Colonic mucosa (tissue), 4 donors: ENCODE measurements at regions not wholly inside any gene's neighbourhood (a gene's known extent, or its start where the extent isn't known, plus 50 kb on each side); places are given as distances from the start of the nearest gene placed in this dataset.
A peak's percentile ranks its signal among the peaks of the same experiment; 100 is the strongest.

Experiments
- DNase-seq: peaks from one replicate; pipeline ENCODE4 v3.0.0-alpha.2; 2020
- H3K27ac ChIP-seq: fragments of 200-600 bp; one replicate; pipeline ENCODE4 v1.8.0; 2021
- H3K27me3 ChIP-seq: fragments of 200-600 bp; one replicate; pipeline ENCODE4 v1.8.0; 2021
- H3K36me3 ChIP-seq: fragments of 200-600 bp; one replicate; pipeline ENCODE4 v1.8.0; 2021
- H3K4me1 ChIP-seq: fragments of 200-600 bp; one replicate; pipeline ENCODE4 v1.8.0; 2021; ENCODE audit warnings: mild to moderate bottlenecking
- H3K4me3 ChIP-seq: fragments of 200-600 bp; one replicate; pipeline ENCODE4 v1.8.0; 2021
- H3K9ac ChIP-seq, 2 donors: one replicate each; pipeline ENCODE4 v1.7.0; 2013; ENCODE audit warnings: control low read depth in 2 of 2, low read depth in 2 of 2, low read length in 2 of 2
- H3K9me3 ChIP-seq: fragments of 200-600 bp; one replicate; pipeline ENCODE4 v1.8.0; 2021
- intact Hi-C: fragments of 100-400 bp; cut with DNase I; formaldehyde crosslinking; loops from one replicate; pipeline ENCODE4 v1.14.1; 2022
- TF ChIP-seq, protein P1 (sequence below): fragments of 200-600 bp; IDR thresholded peaks from one replicate; pipeline ENCODE4 v1.8.0; 2022; ENCODE audit warnings: antibody characterized with exemption, mild to moderate bottlenecking
- donor health status: healthy.
- donor health status: DM: no; HTN: no; CAD: no.
- donor health status: DM: no; HTN: no; CAD: no.

DNA sequence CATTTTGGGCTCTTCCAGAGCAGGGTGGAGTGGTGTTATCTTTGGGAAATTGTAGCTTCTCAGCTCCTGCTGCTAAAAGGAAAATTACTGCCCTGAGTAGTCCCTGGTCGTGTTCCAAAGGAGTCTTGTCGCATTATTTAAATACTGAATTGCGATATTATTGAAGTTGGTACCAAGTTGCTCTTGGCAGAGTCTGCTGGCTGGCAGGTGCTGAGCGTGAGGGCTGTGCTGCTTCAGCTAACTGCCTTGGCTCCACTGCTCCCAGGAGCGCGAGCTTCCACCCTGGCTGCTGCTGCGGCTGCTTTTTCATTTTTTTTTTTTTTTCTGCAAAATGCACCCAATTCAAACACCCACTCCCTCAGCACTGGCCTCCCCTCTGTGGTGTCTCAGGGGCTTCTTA, 289.8 kb downstream of the MAF start:
- H3K27ac ChIP-seq: no peak overlapping the region
- no peaks in the 10 kb centered on the region for H3K36me3 ChIP-seq
- H3K9ac ChIP-seq: no peak overlapping the region
- no peaks in the 10 kb centered on the region for H3K27me3 ChIP-seq
- no peak for DNase-seq
- H3K4me3 ChIP-seq: no peak overlapping the region
- H3K9me3 ChIP-seq: no peaks in the 10 kb centered on the region
- H3K4me1 ChIP-seq: no peaks in the 10 kb centered on the region
- intact Hi-C loops: no loop called here
- TF ChIP-seq, protein P1, sequence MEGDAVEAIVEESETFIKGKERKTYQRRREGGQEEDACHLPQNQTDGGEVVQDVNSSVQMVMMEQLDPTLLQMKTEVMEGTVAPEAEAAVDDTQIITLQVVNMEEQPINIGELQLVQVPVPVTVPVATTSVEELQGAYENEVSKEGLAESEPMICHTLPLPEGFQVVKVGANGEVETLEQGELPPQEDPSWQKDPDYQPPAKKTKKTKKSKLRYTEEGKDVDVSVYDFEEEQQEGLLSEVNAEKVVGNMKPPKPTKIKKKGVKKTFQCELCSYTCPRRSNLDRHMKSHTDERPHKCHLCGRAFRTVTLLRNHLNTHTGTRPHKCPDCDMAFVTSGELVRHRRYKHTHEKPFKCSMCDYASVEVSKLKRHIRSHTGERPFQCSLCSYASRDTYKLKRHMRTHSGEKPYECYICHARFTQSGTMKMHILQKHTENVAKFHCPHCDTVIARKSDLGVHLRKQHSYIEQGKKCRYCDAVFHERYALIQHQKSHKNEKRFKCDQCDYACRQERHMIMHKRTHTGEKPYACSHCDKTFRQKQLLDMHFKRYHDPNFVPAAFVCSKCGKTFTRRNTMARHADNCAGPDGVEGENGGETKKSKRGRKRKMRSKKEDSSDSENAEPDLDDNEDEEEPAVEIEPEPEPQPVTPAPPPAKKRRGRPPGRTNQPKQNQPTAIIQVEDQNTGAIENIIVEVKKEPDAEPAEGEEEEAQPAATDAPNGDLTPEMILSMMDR: no peak

GRCh38 chr16:79309606-79310005, 290.9 kb downstream of the MAF start:
- TF ChIP-seq, protein P1: no peak
- Histone ChIP-seq H3K4me1 (no peaks in the 10 kb centered on the region), H3K4me3 (no peak overlapping the region), H3K9ac (no peak overlapping the region), H3K36me3 (no peaks in the 10 kb centered on the region), H3K9me3 (no peaks in the 10 kb centered on the region), H3K27ac (no peak overlapping the region), H3K27me3 (no peaks in the 10 kb centered on the region)
- intact Hi-C loops: no loop called here
- no peak for DNase-seq

- peak; percentile 26 for DNase-seq
- no peaks in the 10 kb centered on the region for H3K36me3 ChIP-seq
- no peak overlapping the region for H3K9ac ChIP-seq
- TF ChIP-seq, protein P1: no peak
- H3K4me1 ChIP-seq: no peaks in the 10 kb centered on the region
- no peak overlapping the region for H3K27ac ChIP-seq
- no peaks in the 10 kb centered on the region for H3K27me3 ChIP-seq
- intact Hi-C loops: no loop called here
- H3K9me3 ChIP-seq: no peaks in the 10 kb centered on the region
- no peak overlapping the region for H3K4me3 ChIP-seq
Observed at GRCh38 chr16:79307214-79307613, 293.3 kb downstream of the MAF start.

- DNase-seq: no peak
- intact Hi-C loops: no loop called here
- TF ChIP-seq, protein P1: no peak
Observed at GRCh38 chr16:79305074-79305473, 295.5 kb downstream of the MAF start.

GRCh38 chr16:79303959-79304387, 296.6 kb downstream of the MAF start:
- no peaks in the 10 kb centered on the region for H3K27me3 ChIP-seq
- no peak for DNase-seq
- H3K9ac ChIP-seq: no peak overlapping the region
- no peaks in the 10 kb centered on the region for H3K36me3 ChIP-seq
- no peak overlapping the region for H3K4me3 ChIP-seq
- no peaks in the 10 kb centered on the region for H3K9me3 ChIP-seq
- no peaks in the 10 kb centered on the region for H3K4me1 ChIP-seq
- intact Hi-C loops: no loop called here
- H3K27ac ChIP-seq: no peak overlapping the region
- TF ChIP-seq, protein P1: no peak

More at GRCh38 chr16:79305074-79305473, 295.5 kb downstream of the MAF start:
- Histone ChIP-seq H3K4me3 (no peak overlapping the region), H3K9ac (no peak overlapping the region), H3K4me1 (no peaks in the 10 kb centered on the region), H3K27me3 (no peaks in the 10 kb centered on the region), H3K36me3 (no peaks in the 10 kb centered on the region), H3K9me3 (no peaks in the 10 kb centered on the region), H3K27ac (no peak overlapping the region)

- intact Hi-C loops: no loop called here
- TF ChIP-seq, protein P1: no peak
- Histone ChIP-seq H3K27me3 (no peaks in the 10 kb centered on the region), H3K36me3 (no peaks in the 10 kb centered on the region), H3K4me3 (no peak overlapping the region), H3K4me1 (no peaks in the 10 kb centered on the region), H3K9me3 (no peaks in the 10 kb centered on the region), H3K9ac (no peak overlapping the region), H3K27ac (no peak overlapping the region)
- DNase-seq: no peak
Observed at GRCh38 chr16:79303206-79303605, 297.3 kb downstream of the MAF start.
